ENCODE measurements at regions not wholly inside any gene's neighbourhood (a gene's known extent, or its start where the extent isn't known, plus 50 kb on each side); places are given as distances from the start of the nearest gene placed in this dataset.
A peak's percentile ranks its signal among the peaks of the same experiment; 100 is the strongest.
"Not testable (repeated sequence)": the region's sequence is repeated elsewhere in the genome, so short reads cannot be mapped to it uniquely, and the experiment has no call there.

DNA sequence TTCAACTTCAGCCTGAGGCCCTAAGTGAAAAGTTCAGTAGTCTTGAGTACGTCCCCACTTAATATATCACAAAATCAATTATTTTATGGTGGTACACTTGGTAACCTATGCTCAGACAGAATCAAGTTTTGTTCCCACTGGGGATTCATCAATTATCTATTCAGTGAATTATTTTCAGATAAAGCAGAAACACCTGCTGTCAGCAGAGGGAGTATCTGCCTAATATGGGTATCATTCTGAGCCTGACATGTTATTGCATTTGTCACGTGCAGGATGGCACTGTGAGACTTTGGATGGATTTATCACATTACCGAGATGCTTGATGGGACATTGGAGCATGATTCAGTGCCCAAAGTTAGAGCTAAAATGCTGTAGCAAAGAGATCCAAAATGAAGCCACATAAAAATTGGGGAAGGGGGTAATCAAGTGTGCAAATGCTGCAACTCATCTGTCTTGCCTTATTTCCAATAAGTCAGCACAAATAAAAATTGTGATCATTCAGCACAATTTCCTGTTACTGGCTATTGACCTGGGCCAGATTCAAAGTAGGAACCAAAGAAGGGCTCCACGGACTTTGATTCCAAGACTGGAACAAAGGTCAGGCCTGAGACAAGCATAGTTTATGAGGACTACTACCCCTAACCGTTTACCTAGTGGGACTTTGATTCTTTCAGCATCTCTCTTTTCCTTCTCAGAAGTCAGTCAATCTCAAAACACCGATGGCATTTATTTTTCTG lies 657.6 kb downstream of the LMO4 start:
- no peak for DNase-seq (ENCODE audit: low read depth)

DNA sequence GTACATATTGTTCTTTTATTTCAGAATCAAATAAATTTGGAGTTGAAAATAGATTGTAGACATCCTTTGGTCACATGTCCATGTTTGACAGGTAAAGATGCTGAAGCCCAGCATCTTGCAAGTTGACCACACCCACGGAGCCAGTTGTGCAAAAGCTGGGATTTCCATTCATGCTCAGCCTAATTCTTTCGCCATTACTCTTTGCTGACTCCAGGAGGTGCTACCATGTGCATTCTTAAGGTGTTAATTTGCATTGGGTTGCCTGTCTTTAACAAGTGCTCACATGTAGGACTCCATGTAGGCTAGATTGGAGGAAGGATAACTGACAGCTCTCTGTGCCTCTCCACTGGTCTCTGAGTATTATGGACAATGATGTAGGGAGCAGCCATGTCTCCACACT lies 660.7 kb downstream of the LMO4 start:
- no peak for DNase-seq (ENCODE audit: low read depth)

DNA sequence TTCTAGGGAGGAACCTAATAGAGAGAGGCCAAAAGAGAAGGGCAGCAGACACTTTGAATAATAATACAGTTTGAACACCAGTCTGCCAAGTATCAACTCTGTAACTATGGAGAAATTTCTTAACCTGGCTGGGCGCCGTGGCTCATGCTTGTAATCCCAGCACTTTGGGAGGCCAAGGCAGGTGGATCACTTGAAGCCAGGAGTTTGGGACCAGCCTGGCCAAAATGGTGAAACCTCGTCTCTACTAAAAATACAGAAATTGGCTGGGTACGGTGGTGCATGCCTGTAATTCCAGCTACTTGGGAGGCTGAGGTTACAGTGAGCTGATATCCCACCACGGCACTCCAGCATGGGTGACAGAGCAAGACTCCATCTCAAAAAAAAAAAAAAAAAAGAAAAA lies 663.9 kb downstream of the LMO4 start:
- DNase-seq (ENCODE audit: low read depth) = not testable (repeated sequence)

DNA sequence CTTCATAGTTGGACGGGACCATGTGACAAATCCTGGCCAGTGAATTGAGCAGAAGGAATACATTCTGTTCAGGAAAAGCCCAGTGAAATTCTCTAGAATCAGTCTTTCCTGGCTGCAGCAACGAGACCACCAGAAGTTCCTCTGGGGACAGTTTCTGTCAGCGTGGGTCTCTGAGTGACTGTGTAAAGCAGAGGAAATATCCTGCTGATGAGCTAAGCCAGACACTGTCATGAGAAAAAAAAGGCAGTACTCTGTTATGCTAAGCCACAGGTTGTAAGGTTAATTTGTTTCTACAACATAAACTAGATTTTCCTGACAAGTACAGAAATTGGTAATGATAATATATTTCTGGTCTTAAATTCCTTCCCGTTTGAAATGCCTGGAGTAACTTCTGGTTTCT lies 664.4 kb downstream of the LMO4 start:
- DNase-seq (ENCODE audit: low read depth) = no peak

DNA sequence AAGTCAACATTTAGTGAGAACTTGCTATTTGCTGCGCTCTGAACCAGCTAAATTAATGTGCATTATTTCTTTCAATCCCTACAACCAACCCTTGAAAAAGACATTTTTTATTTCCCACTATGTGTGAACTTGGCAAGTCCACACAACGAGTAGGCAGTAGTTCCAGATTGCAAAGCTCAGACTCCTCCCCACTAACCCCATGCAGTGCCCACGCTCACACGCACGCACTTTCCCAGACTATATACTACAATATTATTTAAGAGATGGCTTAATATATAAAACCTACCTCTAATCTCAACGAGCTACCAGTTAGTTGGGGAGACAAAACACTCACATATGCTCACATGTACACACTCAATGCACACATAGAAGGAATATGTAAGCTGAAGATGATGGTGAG lies 671.2 kb downstream of the LMO4 start:
- DNase-seq (ENCODE audit: low read depth) = no peak

DNA sequence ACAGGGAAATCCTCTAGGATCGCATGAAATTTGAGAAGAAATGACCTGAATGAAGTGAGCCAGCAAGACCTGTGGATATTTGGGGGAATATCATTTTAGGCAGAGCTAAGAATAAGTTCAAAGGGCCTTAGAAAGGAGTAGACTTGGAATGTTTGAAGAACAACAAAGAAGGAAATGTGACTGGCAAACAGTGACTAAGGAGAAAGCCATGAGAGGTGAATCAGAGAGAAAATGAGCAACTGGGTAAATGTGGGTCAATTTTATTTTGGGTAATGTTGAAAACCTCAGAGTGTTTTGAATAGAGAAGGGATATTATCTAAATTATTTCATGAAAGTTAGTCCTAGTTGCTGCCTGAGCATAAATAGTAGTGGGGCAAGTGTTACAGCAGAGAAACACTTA lies 672.8 kb downstream of the LMO4 start:
- peak; percentile 60 for DNase-seq (ENCODE audit: low read depth)

DNA sequence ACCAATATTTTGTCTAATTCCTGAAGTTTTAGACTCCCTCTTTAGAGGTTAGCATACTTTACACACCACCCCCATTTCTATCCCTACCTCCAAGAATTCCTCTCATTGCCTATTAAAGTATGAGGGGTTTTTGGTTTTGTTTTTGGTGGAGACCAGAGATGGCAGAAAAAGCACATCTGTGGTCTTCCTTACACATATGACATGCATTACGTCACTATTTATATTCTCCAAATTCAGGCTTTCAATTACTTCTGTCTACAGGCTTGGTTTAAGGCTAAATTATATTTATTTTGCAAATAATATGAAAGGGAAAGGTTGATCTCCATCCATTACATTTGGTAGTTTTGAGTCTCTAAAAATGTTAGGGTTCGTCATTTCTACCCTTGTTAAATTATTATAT lies 674.6 kb downstream of the LMO4 start:
- DNase-seq (ENCODE audit: low read depth) = no peak

DNA sequence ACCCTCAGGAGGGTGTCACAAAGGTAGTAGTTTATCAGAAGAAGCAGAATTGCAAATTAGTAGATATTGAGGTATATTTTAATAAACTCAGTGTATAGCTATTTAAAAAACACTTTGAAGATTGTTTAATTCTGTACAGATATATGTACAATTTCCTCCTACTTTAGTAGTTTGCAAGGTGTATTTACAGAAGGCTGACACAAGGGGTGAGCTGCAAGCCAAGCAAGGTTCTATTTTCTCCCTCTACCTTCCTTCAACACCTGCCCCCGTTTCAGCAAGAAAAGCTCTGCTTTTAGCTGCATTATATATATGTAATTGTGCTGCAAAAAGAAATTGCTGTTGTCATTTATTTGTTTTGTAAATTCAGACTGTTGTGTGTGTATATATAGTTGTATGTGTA lies 674.2 kb upstream of the PKN2 start:
- DNase-seq (ENCODE audit: low read depth) = no peak

DNA sequence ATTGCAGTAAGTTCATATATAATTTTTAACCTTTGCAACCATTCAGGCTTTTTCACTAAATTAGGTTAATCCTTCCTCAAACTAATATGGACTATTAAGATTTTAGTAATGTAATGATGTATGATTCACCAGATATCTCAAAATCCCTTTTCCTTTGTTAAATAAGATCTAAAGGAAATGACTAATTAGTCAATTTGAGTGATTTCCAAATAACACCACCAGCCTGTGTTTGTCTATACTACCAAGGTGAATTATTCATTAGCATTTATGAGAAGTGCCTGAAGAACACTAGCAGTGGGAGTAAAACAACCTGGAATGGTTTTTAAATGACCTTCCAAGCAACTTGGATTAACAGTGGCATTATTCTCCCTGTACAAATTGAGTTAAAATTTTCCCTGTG lies 670.6 kb upstream of the PKN2 start:
- no peak for DNase-seq (ENCODE audit: low read depth)

DNA sequence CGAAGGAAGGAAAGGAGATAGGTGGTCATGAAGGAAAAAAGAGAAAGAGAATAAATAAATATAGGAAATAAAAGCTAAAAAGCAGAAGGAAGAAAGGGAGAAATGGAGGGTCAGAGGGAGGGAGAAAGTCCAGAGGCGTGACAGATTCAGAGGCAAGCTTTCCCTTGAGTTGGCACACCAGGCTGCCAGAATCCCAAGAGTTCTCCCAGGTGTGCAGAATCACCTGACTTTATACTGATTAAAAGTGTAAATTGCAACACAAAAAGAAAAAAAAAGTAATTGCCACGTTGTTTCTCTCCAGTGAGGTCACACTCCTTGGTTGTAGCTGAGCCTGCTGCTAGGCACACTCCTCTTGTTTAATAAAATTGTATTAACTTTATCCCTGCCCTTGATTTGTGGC lies 669.9 kb upstream of the PKN2 start:
- no peak for DNase-seq (ENCODE audit: low read depth)

DNA sequence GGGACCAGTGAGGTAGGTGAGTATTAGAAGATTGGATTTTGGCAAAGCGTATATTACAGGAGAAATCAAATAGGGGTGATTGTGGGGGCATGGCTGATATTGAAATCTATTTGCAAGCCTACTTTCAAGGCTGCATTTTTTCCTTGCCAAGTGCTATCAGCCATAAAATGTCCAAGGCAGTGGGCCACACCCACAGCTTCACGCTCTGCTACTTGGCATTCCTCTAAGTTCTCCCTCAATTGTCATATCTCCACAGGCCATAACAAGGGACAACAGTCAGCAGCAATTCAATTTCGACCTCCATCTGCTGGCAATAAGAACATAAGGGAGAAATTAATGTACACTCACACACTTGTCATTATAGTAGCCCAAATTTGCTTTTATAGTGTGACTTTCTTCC lies 667.1 kb upstream of the PKN2 start:
- no peak for DNase-seq (ENCODE audit: low read depth)

DNA sequence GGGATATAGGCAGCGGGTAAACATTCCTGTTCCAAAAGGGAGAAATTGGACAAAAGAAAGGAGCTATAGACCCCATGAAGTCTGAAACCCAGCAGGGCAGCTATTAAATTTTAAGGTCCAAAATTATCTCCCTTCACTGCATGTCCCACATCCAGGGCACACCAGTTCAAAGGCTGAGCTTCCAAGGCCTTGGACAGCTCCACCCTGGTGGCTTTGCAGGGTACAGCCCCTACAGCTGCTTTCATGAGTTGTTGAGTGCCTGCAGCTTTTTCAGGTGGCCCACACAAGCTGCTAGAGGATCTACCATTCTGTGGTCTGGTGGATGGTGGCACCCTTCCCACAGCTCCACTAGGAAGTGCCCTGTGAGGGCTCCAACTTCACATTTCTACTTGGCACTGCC lies 662.5 kb upstream of the PKN2 start:
- DNase-seq (ENCODE audit: low read depth) = no peak

DNA sequence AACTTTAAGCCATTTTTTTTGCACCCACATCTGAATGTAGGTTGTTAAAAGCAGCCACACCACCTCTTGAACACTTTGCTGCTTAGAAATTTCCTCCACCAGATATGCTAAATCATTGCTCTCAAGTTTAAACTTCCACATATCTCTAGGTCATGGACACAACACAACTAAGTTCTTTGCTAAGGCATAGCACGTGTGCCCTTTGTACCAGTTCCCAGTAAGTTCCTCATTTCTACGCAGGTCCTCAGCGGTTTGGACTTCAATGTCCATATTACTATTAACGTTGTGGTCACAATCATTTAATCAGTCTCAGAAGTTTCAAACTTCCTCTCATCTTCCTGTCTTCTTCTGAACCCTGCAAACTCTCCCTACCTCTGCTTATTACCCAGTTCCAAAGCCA lies 661.6 kb upstream of the PKN2 start:
- DNase-seq (ENCODE audit: low read depth) = no peak

DNA sequence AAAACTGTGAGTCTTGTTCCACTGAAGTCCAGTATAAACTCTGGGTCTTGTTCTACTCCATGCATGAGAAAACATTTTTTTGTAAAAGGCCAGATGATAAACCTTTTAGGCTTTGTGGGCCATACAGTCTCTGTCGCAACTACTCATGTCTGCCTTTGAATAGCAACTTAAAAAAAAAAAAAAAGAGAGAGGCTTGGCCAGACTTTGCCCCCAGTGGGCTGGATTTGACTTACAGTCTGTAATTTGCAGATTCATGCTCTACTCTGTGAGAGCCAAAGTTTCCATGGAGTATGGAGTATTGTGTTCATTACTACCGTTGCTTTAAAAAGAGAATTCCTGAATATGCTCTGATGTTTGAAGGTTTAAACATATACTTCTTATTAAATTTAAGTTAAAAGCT lies 654.9 kb upstream of the PKN2 start:
- no peak for DNase-seq (ENCODE audit: low read depth)

DNA sequence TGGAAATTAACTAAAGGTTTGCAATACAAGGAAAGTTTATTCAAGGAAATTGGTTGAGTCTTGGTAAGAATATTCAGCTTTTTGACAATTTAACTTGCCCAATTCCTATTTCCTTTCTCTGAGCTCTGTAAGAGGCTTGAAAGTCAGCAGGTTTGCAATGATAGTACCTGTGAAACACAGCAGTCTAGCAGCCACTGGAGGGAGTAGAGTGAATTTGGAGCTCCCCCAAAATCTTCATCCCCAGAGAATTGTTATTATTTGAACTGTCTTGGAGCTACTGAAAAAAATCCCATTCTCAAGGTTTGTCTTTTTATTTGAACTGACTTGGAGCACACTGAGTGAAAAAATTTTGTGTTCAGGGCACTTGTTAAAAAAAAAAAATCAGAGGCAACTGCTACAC lies 654.2 kb upstream of the PKN2 start:
- DNase-seq (ENCODE audit: low read depth) = no peak

DNA sequence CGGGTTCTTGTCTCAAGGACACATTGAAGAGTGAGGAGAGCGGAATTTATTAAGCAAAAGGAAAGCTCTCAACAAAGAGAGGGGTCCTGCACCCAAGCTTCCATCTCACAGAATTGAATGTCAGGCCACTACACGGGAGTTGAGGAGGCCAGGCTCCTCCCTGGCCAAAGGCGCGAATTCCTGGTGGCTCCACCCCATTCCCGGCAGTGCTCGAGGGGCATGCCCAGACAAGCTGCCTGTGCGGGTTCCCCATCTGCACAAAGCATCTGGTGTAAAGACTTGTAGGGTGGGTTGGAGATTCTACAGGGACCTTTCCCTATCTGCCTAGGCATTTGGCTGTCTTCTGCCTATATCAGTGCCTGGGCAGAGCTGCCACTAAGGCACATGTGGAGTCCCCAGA lies 648.5 kb upstream of the PKN2 start:
- DNase-seq (ENCODE audit: low read depth) = no peak

DNA sequence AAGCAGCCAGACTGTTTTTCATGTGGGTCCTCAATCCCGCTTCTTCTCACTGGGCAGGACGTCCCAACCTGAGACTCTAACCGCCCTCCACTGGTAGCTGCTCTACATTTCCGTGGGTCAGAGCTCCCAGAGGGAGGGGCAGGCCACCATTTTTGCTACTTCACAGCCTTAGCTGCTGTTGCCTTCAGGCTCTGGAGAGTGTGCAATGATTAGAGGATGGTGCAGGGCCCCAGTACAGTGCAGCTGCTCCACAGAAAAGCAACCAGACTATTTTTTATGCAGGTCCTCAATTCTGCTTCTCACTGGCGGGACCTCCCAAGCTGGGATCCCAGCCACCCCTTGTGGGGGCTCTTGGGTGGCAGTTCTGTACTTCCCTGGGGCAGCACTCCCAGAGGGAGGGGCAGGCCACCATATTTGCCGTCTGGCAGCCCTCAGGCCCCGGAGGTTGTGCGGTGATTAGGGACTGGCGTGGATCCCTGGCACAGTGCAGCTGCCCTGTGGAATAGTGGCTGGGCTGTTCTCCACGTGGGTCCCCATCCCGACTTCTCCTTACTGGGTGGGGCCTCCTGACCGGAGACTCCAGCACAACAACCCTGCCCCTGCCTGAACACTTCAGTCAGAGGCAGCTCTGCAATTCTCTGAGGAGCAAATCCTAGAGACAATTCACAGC lies 647.6 kb upstream of the PKN2 start:
- no peak for DNase-seq (ENCODE audit: low read depth)

DNA sequence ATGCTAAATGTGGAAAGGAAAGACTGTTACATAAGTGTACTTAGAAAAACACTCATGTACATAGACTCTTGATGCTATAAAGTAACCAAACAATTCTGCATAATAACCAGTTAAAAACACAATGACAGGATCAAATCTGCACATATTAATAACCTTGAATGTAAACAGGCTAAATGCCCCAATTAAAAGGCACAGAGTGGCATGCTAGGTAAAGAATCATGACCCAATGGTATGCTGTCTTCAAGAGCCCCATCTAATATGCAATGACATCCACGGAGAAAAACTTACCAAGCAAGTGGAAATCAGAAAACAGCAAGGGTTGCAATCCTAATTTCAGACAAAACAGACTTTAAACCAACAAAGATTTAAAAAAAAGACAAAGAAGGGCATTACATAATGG lies 644.8 kb upstream of the PKN2 start:
- DNase-seq (ENCODE audit: low read depth) = no peak

DNA sequence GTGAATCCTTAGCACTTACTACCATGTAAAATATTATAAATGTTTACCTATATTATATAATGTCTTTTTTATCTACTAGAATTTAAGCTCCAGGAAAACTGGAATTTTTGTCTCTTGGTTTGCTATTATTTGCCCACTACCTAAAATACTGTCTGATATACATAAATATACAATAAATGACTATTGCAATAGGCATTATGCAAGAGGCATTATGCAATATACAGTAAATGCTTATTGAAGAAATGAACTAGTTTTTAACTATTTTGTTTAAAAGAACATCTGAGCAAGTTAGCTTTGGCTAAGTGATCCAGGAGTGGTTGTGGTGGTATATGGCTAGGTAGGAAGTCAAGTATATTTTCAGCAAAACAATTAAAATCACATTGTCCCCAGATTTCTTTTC lies 640.2 kb upstream of the PKN2 start:
- DNase-seq (ENCODE audit: low read depth) = no peak

DNA sequence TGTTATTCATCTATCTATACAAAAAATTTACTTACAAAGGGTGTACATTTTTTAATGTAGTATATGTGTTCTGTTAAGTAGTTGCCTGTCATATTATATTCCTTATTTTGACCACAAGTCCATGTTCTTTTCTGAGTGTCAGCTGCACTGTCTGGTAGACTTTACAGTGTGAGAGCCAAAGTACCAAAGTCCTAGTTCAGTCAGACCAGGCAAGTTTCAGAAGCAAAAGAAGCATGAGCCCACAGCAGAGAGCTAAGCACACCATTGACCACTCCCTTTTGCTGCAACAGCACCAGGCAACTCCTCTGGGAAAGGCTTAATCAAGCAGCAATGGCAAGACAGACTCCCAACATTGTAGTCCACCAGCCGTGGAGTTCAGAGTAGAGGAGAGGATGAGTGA lies 631.9 kb upstream of the PKN2 start:
- DNase-seq (ENCODE audit: low read depth) = no peak

DNA sequence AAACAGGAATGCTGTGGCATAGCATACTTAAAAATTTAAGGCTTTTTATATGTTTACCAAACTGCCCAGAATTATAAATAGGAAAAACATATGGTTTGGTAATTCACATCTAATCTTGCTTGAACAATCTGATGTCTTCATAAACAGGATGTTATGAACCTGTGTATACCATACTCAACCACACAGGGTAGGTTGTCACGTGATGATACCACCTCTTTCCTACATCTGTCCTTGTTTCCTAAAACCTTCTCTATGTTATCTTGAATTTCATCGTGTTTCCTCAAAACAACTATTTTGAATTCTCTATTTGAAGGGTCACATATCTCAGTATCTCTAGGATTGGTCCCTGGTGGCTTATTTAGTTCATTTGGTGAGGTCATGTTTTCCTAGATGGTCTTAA lies 631.0 kb upstream of the PKN2 start:
- DNase-seq (ENCODE audit: low read depth) = no peak

DNA sequence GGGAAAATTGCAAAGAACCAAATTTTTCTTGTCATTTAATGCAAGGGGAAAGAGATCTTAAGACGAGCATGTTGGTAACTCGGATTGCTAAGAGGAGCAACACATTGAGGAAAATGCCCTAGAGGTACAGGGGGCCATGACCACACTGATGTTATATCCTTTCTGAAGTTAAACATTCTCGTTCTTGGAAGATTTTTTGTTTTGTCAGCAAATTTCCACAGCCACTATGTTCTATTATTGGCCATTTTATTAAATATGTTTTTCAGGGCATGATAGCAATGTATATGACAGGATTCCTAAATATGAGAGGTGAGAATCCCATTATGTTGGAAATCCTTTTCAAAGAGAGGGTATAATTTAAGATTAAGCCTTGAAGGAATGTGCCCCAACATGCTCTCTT lies 627.2 kb upstream of the PKN2 start:
- no peak for DNase-seq (ENCODE audit: low read depth)

DNA sequence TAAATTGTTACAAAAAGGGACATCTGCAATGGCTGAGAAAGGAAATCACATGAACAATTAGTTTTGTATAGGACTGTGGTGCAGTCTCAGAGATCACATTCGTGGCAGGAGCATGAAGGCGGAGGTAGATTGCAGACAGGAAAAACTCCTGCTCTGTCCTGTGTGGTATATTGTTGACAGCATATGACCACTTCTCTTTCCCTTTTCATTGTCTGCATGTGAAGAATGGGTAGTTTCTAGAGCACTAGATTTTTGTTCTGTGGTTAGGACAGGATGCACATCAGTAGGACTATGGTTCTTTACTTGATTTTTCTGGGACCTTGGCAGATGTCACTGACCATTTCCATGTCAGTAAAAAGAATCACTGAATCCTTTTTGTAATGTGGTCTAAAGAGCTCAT lies 625.9 kb upstream of the PKN2 start:
- DNase-seq (ENCODE audit: low read depth) = no peak

DNA sequence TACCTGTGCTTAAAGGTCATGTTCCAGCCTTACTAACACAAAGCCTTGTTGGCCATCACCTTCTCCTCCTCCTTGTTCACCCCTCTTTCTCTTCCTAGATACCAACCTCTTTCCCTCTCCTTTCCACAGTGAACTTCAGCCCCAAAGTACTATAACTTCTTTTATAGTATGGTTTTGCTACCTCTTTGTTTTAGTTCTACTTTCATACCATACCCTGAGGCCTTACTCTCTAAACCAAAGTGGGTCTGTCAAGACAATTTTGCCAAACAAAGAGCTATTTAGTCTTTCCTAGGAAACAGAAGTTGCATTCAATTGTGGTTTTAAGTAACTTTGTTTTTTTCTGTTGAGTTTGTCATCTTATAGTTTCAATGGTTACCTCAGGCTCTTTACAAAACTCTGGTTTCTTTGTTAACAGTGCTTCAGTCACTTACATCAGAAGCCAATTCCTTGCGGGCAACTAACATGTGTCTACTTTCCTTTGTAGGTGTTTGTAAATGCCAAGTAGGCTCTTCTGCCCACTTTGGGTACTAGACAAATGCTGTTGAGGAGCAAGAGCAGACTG lies 623.9 kb upstream of the PKN2 start:
- DNase-seq (ENCODE audit: low read depth) = no peak
